ENCODE measurements at regions not wholly inside any gene's neighbourhood (a gene's known extent, or its start where the extent isn't known, plus 50 kb on each side); places are given as distances from the start of the nearest gene placed in this dataset.

GRCh38 chr17:45720386-45720785 lies 63.7 kb upstream of the CRHR1 start:
- TF ChIP-seq CTCF (IDR thresholded peaks at IDR 0.05) (no peak), EZH2 (IDR thresholded peaks at IDR 0.05; ENCODE audit: borderline replicate concordance, insufficient read depth, low read depth, low read length, poor library complexity, severe bottlenecking) (no peak)
